ENCODE measurements at regions not wholly inside any gene's neighbourhood (a gene's known extent, or its start where the extent isn't known, plus 50 kb on each side); places are given as distances from the start of the nearest gene placed in this dataset.
A peak's percentile ranks its signal among the peaks of the same experiment; 100 is the strongest.

DNA sequence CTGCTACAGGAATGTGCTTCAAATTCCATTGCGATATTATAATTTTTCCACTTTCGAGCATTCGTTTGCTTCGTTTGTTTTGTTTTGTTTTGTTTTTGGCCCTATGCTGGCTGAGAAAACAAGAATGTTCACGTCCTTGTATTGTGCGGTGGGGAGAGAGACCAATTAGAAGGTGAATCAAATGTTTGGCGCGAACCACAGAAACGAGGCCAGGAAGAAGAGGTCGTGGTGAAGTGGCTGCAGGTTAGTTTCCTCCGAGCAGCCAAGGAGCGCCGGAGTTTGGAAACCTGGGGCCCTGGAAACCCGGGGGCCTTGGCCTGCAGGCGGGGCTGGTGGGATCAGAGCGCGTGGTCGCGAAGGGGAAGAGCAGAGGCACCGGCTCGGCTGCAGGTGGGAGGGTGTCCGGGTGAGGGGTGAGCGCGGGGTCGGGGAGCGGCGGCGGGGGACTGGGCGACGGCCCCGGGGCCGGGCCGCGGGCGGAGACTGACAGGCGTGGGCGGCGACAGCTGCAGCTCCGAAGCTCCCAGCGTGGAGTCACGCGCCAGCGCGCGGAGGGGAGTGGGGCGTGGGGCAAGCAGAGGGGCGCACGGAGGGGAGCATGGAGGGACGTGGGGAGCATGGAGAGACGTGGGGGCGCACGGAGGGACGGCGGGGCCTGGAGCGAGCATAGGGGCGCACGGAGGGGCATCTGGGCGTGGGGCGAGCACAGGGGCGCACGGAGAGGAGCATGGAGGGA lies 141.5 kb upstream of the PDE10A start:
- DNase-seq (ENCODE audit: low spot score) = no peak
- Histone ChIP-seq H3K27me3 (ENCODE audit: control insufficient read depth in 4 of 4, insufficient read depth in 4 of 4, low read length in 3 of 4) (peaks cover 0 to 4% (median 0%) of the 10 kb centered on the region in 4 donors), H3K4me3 (ENCODE audit: low read depth in 1 of 3, low read length in 3 of 3) (peak overlapping the region in 1 of 3 donors; percentile 40), H3K27ac (ENCODE audit: low read depth in 1 of 2, low read length in 2 of 2) (no peak overlapping the region), H3K9me3 (ENCODE audit: control insufficient read depth in 4 of 4, low read length in 3 of 4) (peaks cover 0 to 3% (median 0%) of the 10 kb centered on the region in 4 donors), H3K36me3 (ENCODE audit: control insufficient read depth in 4 of 4, insufficient read depth in 3 of 4, low read depth in 1 of 4, low read length in 3 of 4) (no peaks in the 10 kb centered on the region), H3K9ac (ENCODE audit: low read depth in 1 of 2, low read length in 2 of 2) (no peak overlapping the region), H3K4me1 (ENCODE audit: control insufficient read depth in 4 of 4, insufficient read depth in 4 of 4, low read length in 3 of 4) (peaks cover 0 to 8% (median 0%) of the 10 kb centered on the region in 4 donors)
- TF ChIP-seq FOXA2 (IDR thresholded peaks at IDR 0.05) (no peak), RXRA (IDR thresholded peaks at IDR 0.05) (no peak), NR2F2 (IDR thresholded peaks at IDR 0.05) (no peak), YY1 (IDR thresholded peaks at IDR 0.05) (no peak), HNF4G (IDR thresholded peaks at IDR 0.05) (no peak), TAF1 (conservative IDR thresholded peaks at IDR 0.05) (no peak), SP1 (IDR thresholded peaks at IDR 0.05) (no peak), HNF4A (conservative IDR thresholded peaks at IDR 0.05) (no peak), JUND (IDR thresholded peaks at IDR 0.05) (no peak), RAD21 (IDR thresholded peaks at IDR 0.05) (no peak), GABPA (IDR thresholded peaks at IDR 0.05 in 1 of 2, conservative IDR thresholded peaks at IDR 0.05 in 1 of 2) (no peak), FOXA1 (IDR thresholded peaks at IDR 0.05) (no peak)
- TF ChIP-seq, protein P1, sequence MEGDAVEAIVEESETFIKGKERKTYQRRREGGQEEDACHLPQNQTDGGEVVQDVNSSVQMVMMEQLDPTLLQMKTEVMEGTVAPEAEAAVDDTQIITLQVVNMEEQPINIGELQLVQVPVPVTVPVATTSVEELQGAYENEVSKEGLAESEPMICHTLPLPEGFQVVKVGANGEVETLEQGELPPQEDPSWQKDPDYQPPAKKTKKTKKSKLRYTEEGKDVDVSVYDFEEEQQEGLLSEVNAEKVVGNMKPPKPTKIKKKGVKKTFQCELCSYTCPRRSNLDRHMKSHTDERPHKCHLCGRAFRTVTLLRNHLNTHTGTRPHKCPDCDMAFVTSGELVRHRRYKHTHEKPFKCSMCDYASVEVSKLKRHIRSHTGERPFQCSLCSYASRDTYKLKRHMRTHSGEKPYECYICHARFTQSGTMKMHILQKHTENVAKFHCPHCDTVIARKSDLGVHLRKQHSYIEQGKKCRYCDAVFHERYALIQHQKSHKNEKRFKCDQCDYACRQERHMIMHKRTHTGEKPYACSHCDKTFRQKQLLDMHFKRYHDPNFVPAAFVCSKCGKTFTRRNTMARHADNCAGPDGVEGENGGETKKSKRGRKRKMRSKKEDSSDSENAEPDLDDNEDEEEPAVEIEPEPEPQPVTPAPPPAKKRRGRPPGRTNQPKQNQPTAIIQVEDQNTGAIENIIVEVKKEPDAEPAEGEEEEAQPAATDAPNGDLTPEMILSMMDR (IDR thresholded peaks at IDR 0.05; ENCODE audit: low read depth, low read length, missing input control) = no peak
- TF ChIP-seq, protein P2, sequence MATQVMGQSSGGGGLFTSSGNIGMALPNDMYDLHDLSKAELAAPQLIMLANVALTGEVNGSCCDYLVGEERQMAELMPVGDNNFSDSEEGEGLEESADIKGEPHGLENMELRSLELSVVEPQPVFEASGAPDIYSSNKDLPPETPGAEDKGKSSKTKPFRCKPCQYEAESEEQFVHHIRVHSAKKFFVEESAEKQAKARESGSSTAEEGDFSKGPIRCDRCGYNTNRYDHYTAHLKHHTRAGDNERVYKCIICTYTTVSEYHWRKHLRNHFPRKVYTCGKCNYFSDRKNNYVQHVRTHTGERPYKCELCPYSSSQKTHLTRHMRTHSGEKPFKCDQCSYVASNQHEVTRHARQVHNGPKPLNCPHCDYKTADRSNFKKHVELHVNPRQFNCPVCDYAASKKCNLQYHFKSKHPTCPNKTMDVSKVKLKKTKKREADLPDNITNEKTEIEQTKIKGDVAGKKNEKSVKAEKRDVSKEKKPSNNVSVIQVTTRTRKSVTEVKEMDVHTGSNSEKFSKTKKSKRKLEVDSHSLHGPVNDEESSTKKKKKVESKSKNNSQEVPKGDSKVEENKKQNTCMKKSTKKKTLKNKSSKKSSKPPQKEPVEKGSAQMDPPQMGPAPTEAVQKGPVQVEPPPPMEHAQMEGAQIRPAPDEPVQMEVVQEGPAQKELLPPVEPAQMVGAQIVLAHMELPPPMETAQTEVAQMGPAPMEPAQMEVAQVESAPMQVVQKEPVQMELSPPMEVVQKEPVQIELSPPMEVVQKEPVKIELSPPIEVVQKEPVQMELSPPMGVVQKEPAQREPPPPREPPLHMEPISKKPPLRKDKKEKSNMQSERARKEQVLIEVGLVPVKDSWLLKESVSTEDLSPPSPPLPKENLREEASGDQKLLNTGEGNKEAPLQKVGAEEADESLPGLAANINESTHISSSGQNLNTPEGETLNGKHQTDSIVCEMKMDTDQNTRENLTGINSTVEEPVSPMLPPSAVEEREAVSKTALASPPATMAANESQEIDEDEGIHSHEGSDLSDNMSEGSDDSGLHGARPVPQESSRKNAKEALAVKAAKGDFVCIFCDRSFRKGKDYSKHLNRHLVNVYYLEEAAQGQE (IDR thresholded peaks at IDR 0.05) = no peak
- TF ChIP-seq, protein P3, sequence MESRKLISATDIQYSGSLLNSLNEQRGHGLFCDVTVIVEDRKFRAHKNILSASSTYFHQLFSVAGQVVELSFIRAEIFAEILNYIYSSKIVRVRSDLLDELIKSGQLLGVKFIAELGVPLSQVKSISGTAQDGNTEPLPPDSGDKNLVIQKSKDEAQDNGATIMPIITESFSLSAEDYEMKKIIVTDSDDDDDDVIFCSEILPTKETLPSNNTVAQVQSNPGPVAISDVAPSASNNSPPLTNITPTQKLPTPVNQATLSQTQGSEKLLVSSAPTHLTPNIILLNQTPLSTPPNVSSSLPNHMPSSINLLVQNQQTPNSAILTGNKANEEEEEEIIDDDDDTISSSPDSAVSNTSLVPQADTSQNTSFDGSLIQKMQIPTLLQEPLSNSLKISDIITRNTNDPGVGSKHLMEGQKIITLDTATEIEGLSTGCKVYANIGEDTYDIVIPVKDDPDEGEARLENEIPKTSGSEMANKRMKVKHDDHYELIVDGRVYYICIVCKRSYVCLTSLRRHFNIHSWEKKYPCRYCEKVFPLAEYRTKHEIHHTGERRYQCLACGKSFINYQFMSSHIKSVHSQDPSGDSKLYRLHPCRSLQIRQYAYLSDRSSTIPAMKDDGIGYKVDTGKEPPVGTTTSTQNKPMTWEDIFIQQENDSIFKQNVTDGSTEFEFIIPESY (IDR thresholded peaks at IDR 0.05) = no peak
- TF ChIP-seq, protein P4, sequence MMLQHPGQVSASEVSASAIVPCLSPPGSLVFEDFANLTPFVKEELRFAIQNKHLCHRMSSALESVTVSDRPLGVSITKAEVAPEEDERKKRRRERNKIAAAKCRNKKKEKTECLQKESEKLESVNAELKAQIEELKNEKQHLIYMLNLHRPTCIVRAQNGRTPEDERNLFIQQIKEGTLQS (IDR thresholded peaks at IDR 0.05) = no peak
- TF ChIP-seq, protein P5, sequence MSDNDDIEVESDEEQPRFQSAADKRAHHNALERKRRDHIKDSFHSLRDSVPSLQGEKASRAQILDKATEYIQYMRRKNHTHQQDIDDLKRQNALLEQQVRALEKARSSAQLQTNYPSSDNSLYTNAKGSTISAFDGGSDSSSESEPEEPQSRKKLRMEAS (IDR thresholded peaks at IDR 0.05) = no peak
- WGBS = 13% methylated on average over 61 of the region's 61 CpGs
